ENCODE measurements at regions not wholly inside any gene's neighbourhood (a gene's known extent, or its start where the extent isn't known, plus 50 kb on each side); places are given as distances from the start of the nearest gene placed in this dataset.
"Not testable (repeated sequence)": the region's sequence is repeated elsewhere in the genome, so short reads cannot be mapped to it uniquely, and the experiment has no call there.

DNA sequence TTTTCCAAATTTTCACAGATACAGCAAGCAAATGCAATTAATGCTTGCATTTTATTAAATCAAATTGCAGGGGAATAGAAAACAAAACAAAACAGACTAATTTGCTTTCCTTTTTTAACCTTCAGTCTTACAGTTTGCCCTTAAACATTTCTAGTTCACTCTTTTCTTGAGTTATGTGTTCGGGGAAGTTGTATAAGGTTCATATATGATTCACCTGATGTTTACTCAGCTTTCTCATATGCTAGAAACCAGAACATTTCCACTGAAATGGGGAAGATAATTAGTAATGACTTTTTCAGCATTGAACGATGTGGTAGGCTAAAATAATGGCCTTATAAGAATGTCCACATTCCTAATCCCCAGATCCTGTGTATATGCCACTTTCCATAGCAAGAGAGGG, 176.2 kb upstream of the NBPF9 start:
- not testable (repeated sequence) for DNase-seq

DNA sequence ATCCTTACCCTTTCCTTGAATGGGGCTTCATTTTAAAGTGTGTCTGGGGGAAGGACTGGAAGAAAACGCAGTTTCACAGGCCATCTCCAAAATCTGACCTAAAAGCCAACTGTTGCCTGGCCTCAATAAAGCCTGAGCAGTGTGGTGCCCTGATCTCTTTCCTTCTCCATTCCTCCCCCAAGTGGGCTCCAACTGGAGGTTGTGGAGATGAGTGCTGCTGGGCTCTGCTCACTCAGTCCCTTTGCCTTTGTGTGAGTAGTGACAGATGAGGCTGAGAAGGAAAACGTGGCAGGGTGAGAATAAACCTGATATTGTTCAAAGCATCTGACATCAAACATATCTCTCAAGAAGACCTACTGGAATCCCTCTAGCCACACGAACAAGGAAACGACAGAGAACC, 181.4 kb upstream of the NBPF9 start:
- DNase-seq: not testable (repeated sequence)

DNA sequence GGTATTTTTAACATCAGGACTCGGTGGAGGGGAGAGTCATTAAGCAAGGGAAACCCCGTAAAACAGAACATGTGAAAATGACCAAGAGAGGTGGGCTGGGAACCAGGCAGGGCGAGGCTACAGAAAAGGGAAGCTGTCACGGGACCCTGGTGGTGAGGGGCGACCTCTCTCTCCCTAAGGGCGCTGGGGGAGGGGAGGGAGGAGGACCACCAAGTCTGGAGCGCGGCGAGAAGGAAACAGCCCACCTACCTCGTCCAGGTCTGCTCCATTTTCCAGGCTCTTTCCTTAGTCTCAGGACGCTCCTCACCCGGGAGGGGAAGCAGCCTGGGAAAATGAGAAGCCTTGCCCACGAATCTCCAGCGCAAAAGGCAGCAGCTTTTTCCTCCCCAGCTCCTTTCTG, 181.9 kb upstream of the NBPF9 start:
- DNase-seq: not testable (repeated sequence)

GRCh38 chr1:149285638-149286037, 182.3 kb upstream of the NBPF9 start:
- not testable (repeated sequence) for DNase-seq

GRCh38 chr1:149288580-149288979, 185.2 kb upstream of the NBPF9 start:
- DNase-seq: not testable (repeated sequence)

GRCh38 chr1:149300478-149301218, 174.2 kb upstream of the NBPF19 start:
- not testable (repeated sequence) for DNase-seq

GRCh38 chr1:149301282-149301681, 173.6 kb upstream of the NBPF19 start:
- not testable (repeated sequence) for DNase-seq

DNA sequence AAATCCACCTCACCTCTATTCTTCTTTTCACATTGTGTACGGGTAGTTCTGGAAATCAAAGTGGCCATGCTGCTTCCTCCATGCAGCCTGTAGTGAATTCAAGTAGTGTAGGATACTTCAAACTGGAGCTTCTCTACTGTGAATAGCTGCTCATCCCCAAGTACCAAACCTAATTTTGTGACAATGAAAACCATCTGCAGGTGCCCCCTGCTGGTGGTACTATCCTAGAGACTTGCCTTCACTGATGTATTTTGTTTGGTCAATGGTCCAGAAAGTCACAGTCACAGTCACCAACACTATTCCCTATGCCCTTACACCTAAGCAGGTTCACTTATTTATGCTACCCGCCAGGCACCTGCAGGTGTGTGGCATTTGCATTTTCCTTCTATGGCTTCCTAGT, 170.0 kb upstream of the NBPF19 start:
- DNase-seq: not testable (repeated sequence)

- DNase-seq: not testable (repeated sequence)
Observed at GRCh38 chr1:149307640-149308039, 167.2 kb upstream of the NBPF19 start.

DNA sequence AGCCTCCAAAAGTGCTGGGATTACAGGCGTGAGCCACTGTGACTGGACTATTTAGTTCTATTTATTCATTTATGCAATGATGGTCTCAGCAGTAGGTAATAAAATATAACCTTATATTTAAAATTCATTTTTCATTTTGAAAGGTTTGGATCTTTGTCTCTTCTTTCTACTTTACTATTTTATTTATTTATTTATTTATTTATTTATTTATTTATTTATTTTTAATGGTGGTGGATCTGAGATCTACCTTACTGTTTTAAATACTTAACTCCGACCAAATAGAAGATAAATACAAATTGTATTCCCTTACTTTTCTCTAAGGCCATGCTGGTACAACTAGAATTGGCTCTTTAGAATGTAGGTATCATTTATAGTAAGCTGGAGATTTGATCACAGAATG, 159.9 kb upstream of the NBPF19 start:
- DNase-seq: not testable (repeated sequence)

DNA sequence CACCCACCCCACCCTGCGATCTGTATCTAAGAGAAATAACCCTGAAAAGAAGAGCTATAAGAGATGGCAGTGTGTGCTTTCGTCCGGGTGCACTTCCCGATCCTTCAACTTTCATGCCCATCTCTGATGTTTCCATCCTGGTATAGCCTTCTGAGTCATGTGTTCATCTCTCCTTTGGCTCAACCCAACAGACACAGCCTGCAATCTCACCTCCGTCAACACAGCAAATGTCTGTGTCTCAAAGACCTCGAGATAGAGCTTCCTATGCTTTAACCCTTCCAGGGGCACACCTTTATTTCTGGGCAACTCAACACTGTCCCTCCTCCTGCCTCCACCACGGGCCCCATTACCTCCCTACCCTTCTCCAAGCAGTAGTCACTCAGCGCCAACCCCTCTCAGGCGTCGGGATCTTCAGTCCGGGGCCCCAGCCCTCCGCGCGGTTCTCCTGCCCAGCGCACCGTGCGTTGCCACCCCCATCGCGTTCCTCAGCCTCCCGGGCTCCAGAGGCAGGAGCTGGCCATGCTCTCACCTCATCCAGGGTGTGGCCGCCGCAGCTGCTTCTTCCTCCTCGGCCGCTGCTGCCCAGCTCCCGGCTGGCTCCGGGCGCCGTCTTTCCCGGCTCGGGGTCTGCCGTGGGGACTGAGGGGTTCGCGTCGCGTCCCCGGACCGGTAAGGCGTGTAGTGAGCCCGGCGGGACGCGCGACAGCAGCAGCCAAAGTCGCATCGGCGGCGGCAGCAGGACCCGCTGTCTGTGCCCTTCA, 153.7 kb upstream of the NBPF19 start:
- DNase-seq: not testable (repeated sequence)

GRCh38 chr1:149321732-149322016, 153.2 kb upstream of the NBPF19 start:
- DNase-seq: not testable (repeated sequence)

- not testable (repeated sequence) for DNase-seq
Observed at GRCh38 chr1:149330081-149330335, 144.8 kb upstream of the NBPF19 start.

DNA sequence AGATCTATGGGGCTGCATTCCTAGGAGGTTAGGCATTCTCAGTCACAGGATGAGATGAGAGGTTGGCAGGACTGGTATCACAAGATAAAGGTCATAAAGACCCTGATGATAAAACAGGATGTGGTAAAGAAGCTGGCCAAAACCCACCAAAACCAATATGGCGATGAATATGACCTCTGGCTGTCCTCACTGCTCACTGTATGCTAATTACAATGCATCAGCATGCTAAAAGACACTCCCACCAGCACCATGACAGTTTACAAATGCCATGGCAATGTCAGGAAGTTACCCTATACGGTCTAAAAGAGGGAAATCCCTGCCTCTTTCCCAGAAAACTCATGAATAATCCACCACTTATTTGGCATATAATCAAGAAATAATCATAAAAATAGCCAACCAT, 138.8 kb upstream of the NBPF19 start:
- not testable (repeated sequence) for DNase-seq

DNA sequence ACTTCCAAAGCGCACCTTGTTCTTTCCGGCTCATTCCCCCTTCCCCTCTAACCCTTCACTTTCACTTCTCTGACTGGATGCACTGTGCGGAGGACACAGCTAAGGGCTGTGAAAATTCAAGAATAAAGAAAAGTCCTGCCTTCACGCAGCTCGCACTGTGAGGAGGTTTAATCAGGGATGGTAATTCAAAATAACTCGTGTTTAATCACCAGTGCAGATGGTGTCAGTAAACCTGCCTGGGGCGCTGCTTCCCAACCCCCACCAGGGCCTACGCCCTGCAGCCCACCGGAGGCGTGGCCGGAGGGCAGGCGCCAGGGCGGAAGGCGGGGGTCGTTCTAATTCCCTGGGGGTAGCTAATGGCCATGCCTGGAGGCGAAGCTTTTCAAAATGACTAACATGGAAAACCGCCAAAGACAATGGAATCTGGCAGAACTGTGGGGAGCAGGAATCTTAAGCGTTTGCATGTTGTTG, 136.6 kb upstream of the NBPF19 start:
- DNase-seq: not testable (repeated sequence)

DNA sequence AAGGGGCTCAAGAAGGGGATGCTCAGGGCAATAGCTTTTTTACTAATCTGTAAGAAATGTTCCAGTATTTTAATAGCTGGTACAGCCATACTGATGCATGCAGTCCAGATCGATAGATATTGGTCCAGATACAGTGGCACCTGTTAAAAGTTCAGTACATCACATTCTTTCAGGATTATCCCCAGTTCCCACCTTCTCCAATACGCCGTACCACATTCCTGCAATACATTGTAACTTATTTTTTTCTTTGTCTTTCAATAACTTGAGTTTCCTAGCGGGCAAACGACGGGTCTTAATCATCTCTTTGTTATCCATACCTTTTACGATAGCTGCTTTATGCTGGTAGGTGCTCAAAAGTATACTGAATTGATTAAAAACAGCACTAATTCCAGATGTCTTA, 136.1 kb upstream of the NBPF19 start:
- DNase-seq: not testable (repeated sequence)

GRCh38 chr1:149349448-149349847, 125.4 kb upstream of the NBPF19 start:
- not testable (repeated sequence) for DNase-seq

DNA sequence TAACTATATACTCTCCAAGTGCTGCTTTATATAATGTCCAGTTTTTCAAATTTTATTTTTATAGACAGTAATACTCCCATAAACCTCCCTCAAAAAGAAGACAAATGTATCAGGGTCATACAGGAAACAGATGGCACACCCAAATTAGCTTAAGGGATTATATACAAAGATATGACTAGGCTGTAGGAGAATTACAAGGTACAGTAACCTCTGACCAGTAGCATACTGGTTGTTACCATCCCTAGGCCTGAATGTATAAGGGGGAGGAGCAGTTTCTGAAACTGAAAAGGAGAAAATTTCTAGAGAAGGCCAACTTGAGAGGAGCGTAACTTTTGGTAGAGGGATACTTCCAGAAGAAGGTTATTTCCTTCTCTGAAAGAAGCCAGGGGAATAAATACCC, 122.6 kb upstream of the NBPF19 start:
- not testable (repeated sequence) for DNase-seq

DNA sequence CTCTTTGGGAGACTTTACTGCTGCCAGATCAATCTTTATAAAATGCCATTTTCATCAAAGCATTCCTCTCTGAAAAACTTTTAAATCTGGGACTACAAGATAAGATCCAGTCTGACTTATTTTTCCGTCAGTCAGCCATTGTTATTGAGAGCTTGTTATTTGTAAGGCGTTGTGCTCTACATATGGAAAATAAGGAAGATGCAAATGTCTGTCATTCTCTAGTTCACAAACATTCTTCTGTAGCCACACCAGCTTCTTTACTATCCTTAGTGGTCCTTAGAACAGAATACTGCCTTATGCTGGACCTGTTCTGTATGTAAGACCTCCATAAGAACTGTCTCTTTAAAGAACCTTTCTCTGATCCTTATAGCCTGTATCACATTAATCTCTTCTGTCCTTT, 120.3 kb upstream of the NBPF19 start:
- not testable (repeated sequence) for DNase-seq

DNA sequence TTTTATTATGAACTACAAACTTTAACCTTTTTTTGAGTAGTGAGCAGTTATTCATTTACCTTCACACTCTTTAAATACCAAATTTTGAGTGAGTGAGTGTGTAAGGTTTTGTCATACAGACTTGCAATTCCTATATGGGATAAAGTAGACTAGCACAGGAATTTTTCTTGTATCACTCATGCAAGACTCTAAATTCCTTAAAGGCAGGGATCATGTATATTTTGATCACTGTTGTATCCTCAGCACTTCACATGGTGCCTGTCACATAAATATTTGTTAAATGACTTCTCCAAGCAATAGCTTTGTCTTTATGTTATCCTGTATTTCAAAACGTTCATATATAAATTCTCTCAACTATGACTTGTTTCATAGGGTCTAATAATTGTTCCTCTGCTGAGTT, 119.1 kb upstream of the NBPF19 start:
- DNase-seq: not testable (repeated sequence)

DNA sequence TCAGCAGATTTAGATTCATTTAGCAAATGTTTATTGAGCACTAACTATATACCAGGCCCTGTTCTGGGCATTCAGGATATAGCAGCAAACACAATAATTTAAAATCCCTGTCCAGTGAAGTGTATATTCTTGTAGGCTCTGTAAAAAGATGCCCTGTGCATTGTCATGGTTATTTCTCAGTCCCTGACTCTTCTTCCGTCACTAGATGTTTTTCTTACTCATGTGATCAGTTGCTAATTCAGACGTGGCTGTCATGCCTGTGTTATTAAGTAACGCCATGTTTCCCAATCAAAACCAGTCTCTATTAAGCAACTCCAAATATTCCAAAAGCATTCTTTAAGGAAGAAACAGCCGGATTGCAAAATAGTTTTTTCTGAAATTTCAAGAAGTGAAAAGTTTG, 118.7 kb upstream of the NBPF19 start:
- not testable (repeated sequence) for DNase-seq

DNA sequence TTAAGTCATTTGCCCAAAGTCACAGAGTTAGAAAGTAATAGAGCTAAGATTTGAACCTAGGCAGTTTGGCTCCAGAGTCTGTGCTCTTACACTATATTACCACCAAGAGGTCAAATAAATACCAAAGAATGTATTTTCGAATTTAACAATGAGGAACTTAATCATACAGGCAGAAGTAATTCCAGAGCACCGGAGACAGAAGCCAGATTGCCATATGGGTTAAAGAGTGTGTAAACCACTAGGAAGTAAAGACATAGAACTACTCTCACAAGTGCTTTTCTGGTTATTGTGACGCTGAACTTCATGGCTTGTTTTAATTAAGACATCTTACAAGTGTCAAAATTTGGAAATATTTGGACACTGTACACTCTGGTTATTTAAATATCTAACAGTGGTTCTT, 114.5 kb upstream of the NBPF19 start:
- not testable (repeated sequence) for DNase-seq

GRCh38 chr1:149361310-149361709, 113.5 kb upstream of the NBPF19 start:
- DNase-seq: not testable (repeated sequence)

DNA sequence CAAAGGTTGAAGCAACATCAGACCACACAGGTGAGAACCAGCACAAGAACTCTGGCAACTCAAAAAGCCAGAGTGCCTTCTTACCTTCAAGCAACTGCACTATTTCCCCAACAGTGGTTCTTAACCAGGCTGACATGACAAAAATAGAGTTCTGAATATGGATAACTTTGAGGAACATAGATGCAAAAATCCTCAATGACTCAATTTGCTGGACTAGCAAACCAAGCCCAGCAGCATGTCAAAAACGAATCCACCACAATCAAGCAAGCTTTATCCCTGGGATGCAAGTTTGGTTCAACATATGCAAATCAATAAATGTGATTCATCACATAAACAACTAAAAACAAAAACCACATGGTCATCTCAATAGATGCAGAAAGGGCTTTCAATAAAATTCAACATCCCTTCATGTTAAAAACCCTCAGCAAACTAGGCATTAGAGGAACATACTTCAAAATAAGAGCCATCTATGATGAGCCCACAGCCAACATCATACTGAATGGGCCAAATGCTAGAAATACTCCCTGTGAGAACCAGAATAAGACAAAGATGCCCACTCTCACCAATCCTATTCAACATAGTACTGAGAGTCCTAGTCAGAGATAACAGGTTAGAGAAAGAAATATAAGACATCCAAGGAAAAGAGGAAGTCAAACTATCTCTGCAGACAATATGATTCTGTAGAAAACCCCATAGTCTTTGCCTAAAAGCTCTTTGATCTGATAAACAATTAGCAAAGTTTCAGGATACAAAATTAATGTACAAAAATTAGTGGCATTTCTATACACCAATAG, 110.5 kb upstream of the NBPF19 start:
- DNase-seq: not testable (repeated sequence)
